SK-N-MC (cell line): ENCODE measurements at regions not wholly inside any gene's neighbourhood (a gene's known extent, or its start where the extent isn't known, plus 50 kb on each side); places are given as distances from the start of the nearest gene placed in this dataset.

Experiments used
- EZH2 ChIP-seq: fragments of 200-600 bp; sonication (generic); IDR thresholded peaks from one replicate; pipeline ENCODE4 v1.6.1; 2017; ENCODE audit warnings: antibody characterized with exemption
- FOXP2 ChIP-seq: optimal IDR thresholded peaks from 2 replicates; pipeline ENCODE3; 2011; ENCODE audit warnings: mild to moderate bottlenecking, moderate library complexity; ENCODE audit not compliant: insufficient read depth; ENCODE audit errors: extremely low read length, control extremely low read depth
- POLR2AphosphoS5 ChIP-seq: IDR thresholded peaks from 2 replicates; pipeline ENCODE4 v1.6.1; 2012; ENCODE audit warnings: mild to moderate bottlenecking, low read depth, low read length, borderline replicate concordance

DNA sequence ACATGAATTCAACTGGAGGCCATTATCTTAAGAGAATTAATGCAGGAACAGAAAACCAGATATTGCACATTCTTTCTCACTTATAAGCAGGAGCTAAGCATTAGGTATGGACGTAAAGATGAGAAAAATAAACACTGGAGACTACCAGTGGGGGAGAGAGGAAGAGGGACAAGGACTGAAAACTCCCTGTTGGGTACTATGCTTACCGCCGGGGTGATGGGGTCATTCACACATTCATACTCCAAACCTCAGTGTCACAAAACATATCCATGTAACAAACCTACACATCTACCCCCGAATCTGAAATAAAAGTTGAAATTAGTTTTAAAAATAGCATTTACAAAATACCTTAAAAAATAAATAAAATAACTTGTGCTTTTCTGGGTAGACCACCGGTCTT is 80.8 kb upstream of the RAP1B start:
- TF ChIP-seq POLR2AphosphoS5 (no peak), EZH2 (no peak), FOXP2 (no peak)
